Dermis blood vessel endothelial cell (primary cell): ENCODE measurements at regions not wholly inside any gene's neighbourhood (a gene's known extent, or its start where the extent isn't known, plus 50 kb on each side); places are given as distances from the start of the nearest gene placed in this dataset.
"Not testable (repeated sequence)": the region's sequence is repeated elsewhere in the genome, so short reads cannot be mapped to it uniquely, and the experiment has no call there.

Experiments
- DNase-seq: peaks from one replicate; pipeline ENCODE4 v3.0.0; 2010

- no peak for DNase-seq
These were observed 319.9 kb downstream of the ARL4A start for GRCh38 chr7:13007331-13007730.

- no peak for DNase-seq
These were observed 322.1 kb downstream of the ARL4A start for GRCh38 chr7:13009517-13009916.

GRCh38 chr7:13014011-13014410 lies 326.6 kb downstream of the ARL4A start:
- DNase-seq: no peak

- DNase-seq: no peak
These were observed 328.7 kb downstream of the ARL4A start for GRCh38 chr7:13016036-13016581.

- DNase-seq: peak; percentile 4
These were observed 329.3 kb downstream of the ARL4A start for GRCh38 chr7:13016592-13017332.

GRCh38 chr7:13017333-13017857 lies 330.0 kb downstream of the ARL4A start:
- peak; percentile 48 for DNase-seq

- DNase-seq: peak; percentile 5
These were observed 330.4 kb downstream of the ARL4A start for GRCh38 chr7:13017881-13018280.

- DNase-seq: no peak
These were observed 334.3 kb downstream of the ARL4A start for GRCh38 chr7:13021566-13022300.

GRCh38 chr7:13024121-13024674 lies 336.8 kb downstream of the ARL4A start:
- DNase-seq: peak; percentile 85

GRCh38 chr7:13025043-13025442 lies 337.6 kb downstream of the ARL4A start:
- not testable (repeated sequence) for DNase-seq

GRCh38 chr7:13027321-13027720 lies 339.9 kb downstream of the ARL4A start:
- no peak for DNase-seq

GRCh38 chr7:13028036-13028824 lies 340.8 kb downstream of the ARL4A start:
- DNase-seq: peak; percentile 69

GRCh38 chr7:13028825-13029099 lies 341.3 kb downstream of the ARL4A start:
- peak; percentile 52 for DNase-seq

GRCh38 chr7:13031468-13031867 lies 344.0 kb downstream of the ARL4A start:
- no peak for DNase-seq

GRCh38 chr7:13032084-13032483 lies 344.7 kb downstream of the ARL4A start:
- no peak for DNase-seq

- DNase-seq: peak; percentile 15
These were observed 345.1 kb downstream of the ARL4A start for GRCh38 chr7:13032576-13032975.

GRCh38 chr7:13034693-13035092 lies 347.3 kb downstream of the ARL4A start:
- DNase-seq: no peak

- DNase-seq: no peak
These were observed 347.8 kb downstream of the ARL4A start for GRCh38 chr7:13035233-13035632.

- no peak for DNase-seq
These were observed 348.9 kb downstream of the ARL4A start for GRCh38 chr7:13036256-13036780.

- no peak for DNase-seq
These were observed 349.8 kb downstream of the ARL4A start for GRCh38 chr7:13037216-13037615.

GRCh38 chr7:13041368-13041988 lies 354.0 kb downstream of the ARL4A start:
- DNase-seq: no peak
